ENCODE measurements at regions not wholly inside any gene's neighbourhood (a gene's known extent, or its start where the extent isn't known, plus 50 kb on each side); places are given as distances from the start of the nearest gene placed in this dataset.

DNA sequence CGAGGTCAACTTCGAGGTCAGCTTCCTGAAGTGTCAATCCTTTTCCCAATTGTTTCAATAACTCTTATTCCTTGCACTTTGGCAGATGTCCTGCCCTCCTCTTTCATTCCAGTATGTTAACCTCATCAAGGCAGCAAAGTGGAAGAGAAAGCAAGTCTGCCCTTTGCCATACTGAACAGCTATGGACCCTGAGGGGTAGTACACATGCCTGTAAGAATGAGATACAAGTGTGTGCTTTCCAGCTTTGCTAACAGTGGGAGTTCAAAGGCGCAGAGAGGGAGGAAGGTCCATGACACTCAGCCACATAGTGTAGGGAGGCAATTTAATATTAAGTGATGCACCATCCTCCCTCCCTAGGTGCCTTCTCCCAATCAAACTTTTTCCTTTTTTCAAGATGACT lies 96.4 kb upstream of the ZCCHC13 start:
- TF ChIP-seq, protein P1, sequence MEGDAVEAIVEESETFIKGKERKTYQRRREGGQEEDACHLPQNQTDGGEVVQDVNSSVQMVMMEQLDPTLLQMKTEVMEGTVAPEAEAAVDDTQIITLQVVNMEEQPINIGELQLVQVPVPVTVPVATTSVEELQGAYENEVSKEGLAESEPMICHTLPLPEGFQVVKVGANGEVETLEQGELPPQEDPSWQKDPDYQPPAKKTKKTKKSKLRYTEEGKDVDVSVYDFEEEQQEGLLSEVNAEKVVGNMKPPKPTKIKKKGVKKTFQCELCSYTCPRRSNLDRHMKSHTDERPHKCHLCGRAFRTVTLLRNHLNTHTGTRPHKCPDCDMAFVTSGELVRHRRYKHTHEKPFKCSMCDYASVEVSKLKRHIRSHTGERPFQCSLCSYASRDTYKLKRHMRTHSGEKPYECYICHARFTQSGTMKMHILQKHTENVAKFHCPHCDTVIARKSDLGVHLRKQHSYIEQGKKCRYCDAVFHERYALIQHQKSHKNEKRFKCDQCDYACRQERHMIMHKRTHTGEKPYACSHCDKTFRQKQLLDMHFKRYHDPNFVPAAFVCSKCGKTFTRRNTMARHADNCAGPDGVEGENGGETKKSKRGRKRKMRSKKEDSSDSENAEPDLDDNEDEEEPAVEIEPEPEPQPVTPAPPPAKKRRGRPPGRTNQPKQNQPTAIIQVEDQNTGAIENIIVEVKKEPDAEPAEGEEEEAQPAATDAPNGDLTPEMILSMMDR (IDR thresholded peaks at IDR 0.05; ENCODE audit: low read depth, low read length) = no peak
- TF ChIP-seq EZH2phosphoT487 (IDR thresholded peaks at IDR 0.05; ENCODE audit: low read depth) = no peak

Measured in OCI-LY3 (cell line).